Fibroblast of lung (primary cell): ENCODE measurements at regions not wholly inside any gene's neighbourhood (a gene's known extent, or its start where the extent isn't known, plus 50 kb on each side); places are given as distances from the start of the nearest gene placed in this dataset.

ENCODE experiments used
- EZH2 ChIP-seq: IDR thresholded peaks from 2 replicates; pipeline ENCODE4 v1.5.1; 2012; ENCODE audit warnings: low read length, control low read depth, mild to moderate bottlenecking; ENCODE audit errors: missing control alignments
- TF ChIP-seq, protein P1 (sequence below), 2 donors: IDR thresholded peaks in 1 of 2; conservative IDR thresholded peaks in 1 of 2; 1 replicate in 1 of 2; 2 replicates in 1 of 2; pipeline ENCODE4 v1.5.1; 2011 to 2012; ENCODE audit warnings: low read length in 2 of 2, control low read depth in 1 of 2, inconsistent platforms in 1 of 2, low read depth in 1 of 2, mild to moderate bottlenecking in 1 of 2

DNA sequence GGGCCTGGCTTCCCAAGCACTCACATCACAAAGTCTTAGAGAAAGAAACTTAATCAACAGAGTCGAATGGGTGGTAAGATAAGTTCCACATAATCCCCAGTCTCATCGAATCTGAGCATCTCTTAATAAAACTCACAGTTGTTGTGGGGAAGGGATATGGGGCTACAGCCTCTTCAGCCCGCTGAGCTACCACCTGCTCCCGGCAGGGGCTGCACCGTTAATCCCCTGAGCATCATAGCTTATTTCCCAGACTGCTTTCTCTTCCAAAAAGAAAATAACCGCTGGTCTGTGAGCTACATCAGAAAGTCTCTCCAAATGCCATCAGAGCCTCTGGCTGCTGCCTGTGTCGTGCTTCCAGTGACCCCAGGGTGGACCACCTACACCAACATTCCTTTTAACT is 139.4 kb upstream of the CELF4 start:
- TF ChIP-seq, protein P1, sequence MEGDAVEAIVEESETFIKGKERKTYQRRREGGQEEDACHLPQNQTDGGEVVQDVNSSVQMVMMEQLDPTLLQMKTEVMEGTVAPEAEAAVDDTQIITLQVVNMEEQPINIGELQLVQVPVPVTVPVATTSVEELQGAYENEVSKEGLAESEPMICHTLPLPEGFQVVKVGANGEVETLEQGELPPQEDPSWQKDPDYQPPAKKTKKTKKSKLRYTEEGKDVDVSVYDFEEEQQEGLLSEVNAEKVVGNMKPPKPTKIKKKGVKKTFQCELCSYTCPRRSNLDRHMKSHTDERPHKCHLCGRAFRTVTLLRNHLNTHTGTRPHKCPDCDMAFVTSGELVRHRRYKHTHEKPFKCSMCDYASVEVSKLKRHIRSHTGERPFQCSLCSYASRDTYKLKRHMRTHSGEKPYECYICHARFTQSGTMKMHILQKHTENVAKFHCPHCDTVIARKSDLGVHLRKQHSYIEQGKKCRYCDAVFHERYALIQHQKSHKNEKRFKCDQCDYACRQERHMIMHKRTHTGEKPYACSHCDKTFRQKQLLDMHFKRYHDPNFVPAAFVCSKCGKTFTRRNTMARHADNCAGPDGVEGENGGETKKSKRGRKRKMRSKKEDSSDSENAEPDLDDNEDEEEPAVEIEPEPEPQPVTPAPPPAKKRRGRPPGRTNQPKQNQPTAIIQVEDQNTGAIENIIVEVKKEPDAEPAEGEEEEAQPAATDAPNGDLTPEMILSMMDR (conservative IDR thresholded peaks at IDR 0.05 in 1 of 2, IDR thresholded peaks at IDR 0.05 in 1 of 2; ENCODE audit: low read depth in 1 of 2, low read length in 2 of 2) = no peak
- no peak for TF ChIP-seq EZH2
